GM12864 (cell line): ENCODE measurements at regions not wholly inside any gene's neighbourhood (a gene's known extent, or its start where the extent isn't known, plus 50 kb on each side); places are given as distances from the start of the nearest gene placed in this dataset.

Source experiments
- DNase-seq: peaks from one replicate; pipeline ENCODE4 v3.0.0-alpha.2; 2011; ENCODE audit warnings: low read depth
- H3K4me3 ChIP-seq: 2 replicates; pipeline ENCODE4 v1.5.1; 2011; ENCODE audit warnings: mild to moderate bottlenecking, low read depth, low read length, control low read depth
- CTCF ChIP-seq: IDR thresholded peaks from 2 replicates; pipeline ENCODE4 v1.5.1; 2011; ENCODE audit warnings: low read depth, mild to moderate bottlenecking, moderate library complexity, low read length, control low read depth, inconsistent platforms; ENCODE audit errors: missing control alignments

GRCh38 chr2:12151716-12152115 is 405.3 kb downstream of the LPIN1 start:
- no peak overlapping the region for H3K4me3 ChIP-seq
- no peak for TF ChIP-seq CTCF

GRCh38 chr2:12152888-12153287 is 406.5 kb downstream of the LPIN1 start:
- TF ChIP-seq CTCF = no peak
- no peak for DNase-seq
- no peak overlapping the region for H3K4me3 ChIP-seq

More at GRCh38 chr2:12151716-12152115, 405.3 kb downstream of the LPIN1 start:
- no peak for DNase-seq

- no peak for TF ChIP-seq CTCF
- DNase-seq = no peak
- H3K4me3 ChIP-seq = no peak overlapping the region
Measured at GRCh38 chr2:12155303-12156051, 409.0 kb downstream of the LPIN1 start.

DNA sequence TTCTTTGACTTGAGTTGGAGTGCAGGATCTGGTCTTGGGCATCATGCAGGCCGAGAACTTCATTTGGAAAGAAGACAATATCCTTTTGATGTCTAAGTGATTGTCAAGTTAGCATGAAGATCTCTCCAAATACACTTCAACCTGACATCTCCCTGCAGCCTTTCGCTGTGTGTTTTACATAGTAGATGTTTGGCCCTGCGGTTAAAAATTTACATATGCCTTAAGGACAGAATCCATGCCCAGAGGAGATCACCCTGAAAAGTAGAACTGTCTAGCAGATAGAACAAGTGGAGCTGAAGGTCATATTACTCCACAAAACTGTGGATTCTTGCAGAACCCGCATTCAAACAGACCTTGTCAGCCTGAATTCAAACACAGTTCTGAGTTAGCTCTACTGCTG is 409.9 kb downstream of the LPIN1 start:
- DNase-seq = no peak
- no peak overlapping the region for H3K4me3 ChIP-seq
- no peak for TF ChIP-seq CTCF

GRCh38 chr2:12161085-12161484 is 414.7 kb downstream of the LPIN1 start:
- H3K4me3 ChIP-seq = no peak overlapping the region
- no peak for TF ChIP-seq CTCF
- no peak for DNase-seq

DNA sequence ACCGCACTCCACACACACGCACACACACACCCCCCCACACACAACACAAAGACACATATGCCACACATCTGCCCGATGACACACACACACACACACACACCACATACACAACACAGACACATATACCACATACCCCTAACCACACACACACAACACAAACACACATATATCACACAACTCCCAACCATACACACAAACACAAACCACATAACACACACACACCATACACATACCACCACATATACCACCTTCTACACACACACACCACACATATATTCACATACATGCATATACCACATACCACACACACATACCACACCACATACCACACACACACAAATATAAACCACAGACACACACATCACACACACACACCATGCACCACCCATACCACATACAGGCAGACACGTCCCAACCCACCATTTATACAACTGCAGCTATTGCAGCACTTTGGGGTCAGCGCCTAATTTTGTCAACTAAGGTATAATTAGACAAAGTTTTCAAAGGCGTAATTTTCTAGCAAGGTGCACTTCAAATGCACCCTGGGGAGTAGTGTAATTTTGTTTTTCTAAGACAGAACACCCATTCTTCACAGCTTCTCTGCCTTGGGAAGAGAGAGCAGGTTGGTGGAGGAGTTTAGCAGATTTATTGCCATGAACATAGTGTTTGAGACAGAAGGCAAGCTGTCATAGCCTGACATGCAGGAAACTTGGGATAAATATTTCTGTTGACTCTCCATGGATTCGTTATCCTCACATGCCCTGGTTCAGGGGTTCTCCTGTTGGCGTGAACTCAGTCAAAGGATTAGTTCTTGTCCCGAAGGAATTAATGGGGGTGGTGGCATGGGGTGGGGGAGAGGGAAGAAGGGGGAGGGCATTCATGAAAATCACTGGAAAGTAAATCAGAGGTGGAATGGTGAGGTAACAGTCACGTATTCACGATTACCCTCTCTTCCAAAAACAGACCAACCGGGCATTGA is 416.1 kb downstream of the LPIN1 start:
- no peak for TF ChIP-seq CTCF
- no peak overlapping the region for H3K4me3 ChIP-seq
- no peak for DNase-seq
